GM13977 (cell line): ENCODE measurements at regions not wholly inside any gene's neighbourhood (a gene's known extent, or its start where the extent isn't known, plus 50 kb on each side); places are given as distances from the start of the nearest gene placed in this dataset.

Experiments used
- DNase-seq: peaks from one replicate; pipeline ENCODE4 v3.0.0; 2012; ENCODE audit warnings: low spot score
- CTCF ChIP-seq: IDR thresholded peaks from 2 replicates; pipeline ENCODE4 v1.5.1; 2012; ENCODE audit warnings: mild to moderate bottlenecking, control low read depth; ENCODE audit not compliant: insufficient read depth; ENCODE audit errors: extremely low read depth, missing control alignments
- in situ Hi-C: fragments of 300-500 bp; cut with MboI; formaldehyde crosslinking; loops from one replicate; pipeline ENCODE4 v1.12.0; 2022; ENCODE audit warnings: low sequenced_read_pairs, low pct_unique_long_range_greater_than_20kb, mixed read lengths, inconsistent platforms; ENCODE audit not compliant: unreplicated experiment

GRCh38 chr10:44733501-44734488 is 177.3 kb upstream of the TMEM72 start:
- TF ChIP-seq CTCF = no peak
- no peak for DNase-seq
- in situ Hi-C loops = no loop called here

- TF ChIP-seq CTCF = no peak
- in situ Hi-C loops = no loop called here
- DNase-seq = no peak
Measured at GRCh38 chr10:44742248-44742647, 168.9 kb upstream of the TMEM72 start.

- no peak for TF ChIP-seq CTCF
- no peak for DNase-seq
- in situ Hi-C loops = no loop called here
Measured at GRCh38 chr10:44743535-44743934, 167.6 kb upstream of the TMEM72 start.

GRCh38 chr10:44745920-44746319 is 165.2 kb upstream of the TMEM72 start:
- DNase-seq = no peak
- no peak for TF ChIP-seq CTCF
- in situ Hi-C loops = no loop called here

GRCh38 chr10:44747593-44748172 is 163.5 kb upstream of the TMEM72 start:
- TF ChIP-seq CTCF = no peak
- in situ Hi-C loops = no loop called here
- no peak for DNase-seq

GRCh38 chr10:44749151-44749550 is 162.0 kb upstream of the TMEM72 start:
- TF ChIP-seq CTCF = no peak
- DNase-seq = no peak
- in situ Hi-C loops = no loop called here
